ENCODE measurements at regions not wholly inside any gene's neighbourhood (a gene's known extent, or its start where the extent isn't known, plus 50 kb on each side); places are given as distances from the start of the nearest gene placed in this dataset.
"Not testable (repeated sequence)": the region's sequence is repeated elsewhere in the genome, so short reads cannot be mapped to it uniquely, and the experiment has no call there.

DNA sequence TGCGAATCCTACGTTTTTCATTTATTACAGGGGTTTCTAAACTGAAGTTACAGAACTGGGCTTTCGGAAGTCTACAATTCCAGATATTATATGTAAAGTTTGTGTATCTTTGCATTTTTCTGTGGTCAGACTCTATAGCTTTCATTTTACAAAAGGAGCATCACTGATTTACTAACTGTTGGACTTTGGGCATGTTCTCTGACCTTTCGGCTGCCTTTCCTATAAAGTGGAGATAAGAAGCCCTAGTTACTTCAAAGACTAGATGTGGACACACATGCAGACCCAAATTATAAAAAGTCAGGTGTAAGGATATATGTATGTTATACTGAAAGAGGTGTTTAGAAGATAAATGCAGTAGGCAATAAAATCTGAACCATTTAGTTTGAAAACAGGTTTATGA, 126.6 kb upstream of the PRKCQ start:
- no peak for DNase-seq (ENCODE audit: low read depth in 3 of 3, low spot score in 2 of 3)

DNA sequence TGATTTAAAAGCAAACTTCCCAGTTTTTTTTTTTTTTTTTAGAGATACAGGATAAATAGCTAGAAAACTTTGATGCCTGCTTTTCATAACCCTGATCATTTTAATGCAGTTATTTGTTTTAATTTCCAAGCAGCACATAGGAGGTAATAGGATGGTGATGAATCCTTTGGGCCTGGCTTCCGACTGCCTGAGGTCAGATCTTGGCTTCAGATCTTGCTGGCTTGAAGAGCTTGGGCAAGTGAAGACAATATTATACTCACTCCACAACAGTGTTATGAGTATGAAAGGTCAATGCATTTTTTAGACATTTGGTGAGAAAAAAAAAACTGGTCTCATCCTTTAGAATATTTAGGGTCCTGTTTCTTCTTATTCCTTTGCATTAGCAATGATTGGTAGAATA, 124.8 kb upstream of the PRKCQ start:
- DNase-seq (ENCODE audit: low read depth in 3 of 3, low spot score in 2 of 3) = no peak

DNA sequence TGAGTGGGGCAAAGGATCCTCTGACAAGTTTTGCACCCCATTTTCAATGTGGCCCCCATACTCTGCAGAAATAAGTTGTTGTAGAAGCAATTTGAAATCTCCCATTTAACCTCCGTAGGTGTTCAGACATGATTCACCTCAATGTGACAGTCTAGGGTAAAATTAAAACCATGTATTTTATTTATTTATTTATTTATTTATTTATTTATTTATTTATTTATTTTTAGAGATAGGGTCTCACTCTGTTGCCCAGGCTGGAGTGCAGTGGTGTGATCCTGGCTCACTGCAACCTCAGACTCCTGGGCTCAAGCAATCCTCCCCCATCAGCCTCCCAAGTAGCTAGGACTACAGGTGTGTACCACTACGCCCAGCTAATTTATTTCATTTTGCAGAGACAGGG, 122.8 kb upstream of the PRKCQ start:
- not testable (repeated sequence) for DNase-seq (ENCODE audit: low read depth in 3 of 3, low spot score in 2 of 3)

DNA sequence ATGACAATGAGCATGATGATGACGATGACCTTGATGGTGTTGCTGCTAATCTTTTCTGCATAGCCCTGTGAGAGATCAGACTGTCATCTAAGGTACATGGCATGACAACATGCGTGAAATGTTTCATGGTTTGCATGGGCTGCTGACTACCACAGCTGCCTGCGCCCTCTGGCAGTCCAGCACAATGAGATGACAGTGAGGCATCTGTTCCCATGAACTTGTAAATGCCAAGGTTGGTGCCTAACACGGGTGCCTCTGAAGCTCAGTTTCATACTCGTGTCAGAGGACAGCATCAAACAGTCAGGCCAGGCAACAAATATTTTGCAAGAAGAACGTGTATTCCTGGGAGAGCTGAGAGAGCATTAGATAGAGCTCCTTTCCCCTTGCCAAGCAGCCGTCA, 122.0 kb upstream of the PRKCQ start:
- no peak for DNase-seq (ENCODE audit: low read depth in 3 of 3, low spot score in 2 of 3)

DNA sequence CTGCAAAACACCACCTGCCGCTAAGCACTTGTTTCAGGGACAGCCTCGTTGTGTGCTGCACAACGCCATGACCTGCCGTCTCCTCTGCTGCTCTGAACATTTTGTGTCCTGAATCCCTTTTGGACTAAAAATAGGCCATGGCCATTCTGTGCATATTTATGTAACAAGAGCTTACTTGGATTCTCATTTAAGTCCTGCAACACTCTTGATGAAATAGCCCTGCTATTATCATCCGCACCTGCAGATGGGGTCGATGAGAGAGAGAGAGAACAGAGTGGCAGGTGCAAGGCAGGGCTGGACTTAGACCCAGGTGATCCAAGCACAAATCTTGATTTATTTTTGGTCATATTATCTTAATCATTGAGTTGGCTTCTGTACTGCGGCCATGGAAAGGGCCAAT, 121.2 kb upstream of the PRKCQ start:
- no peak for DNase-seq (ENCODE audit: low read depth in 3 of 3, low spot score in 2 of 3)

DNA sequence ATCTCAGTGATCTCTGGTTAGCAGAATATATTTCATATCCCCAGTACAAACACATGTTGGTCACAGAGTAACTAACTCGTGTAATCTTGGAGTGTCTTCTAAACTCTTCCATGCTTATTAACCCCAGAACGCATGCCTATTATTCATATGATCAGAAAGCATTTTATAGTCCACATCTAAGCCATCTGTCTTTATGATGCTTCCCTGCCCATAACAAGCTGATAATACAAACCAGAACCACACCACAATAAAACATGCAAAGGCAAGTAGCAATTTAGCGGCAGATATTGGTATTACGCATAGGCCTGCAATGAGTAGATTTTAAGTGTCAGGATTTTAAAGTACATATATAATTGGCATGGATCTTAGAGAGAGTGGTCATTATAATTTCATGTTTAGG, 120.0 kb upstream of the PRKCQ start:
- no peak for DNase-seq (ENCODE audit: low read depth in 3 of 3, low spot score in 2 of 3)

DNA sequence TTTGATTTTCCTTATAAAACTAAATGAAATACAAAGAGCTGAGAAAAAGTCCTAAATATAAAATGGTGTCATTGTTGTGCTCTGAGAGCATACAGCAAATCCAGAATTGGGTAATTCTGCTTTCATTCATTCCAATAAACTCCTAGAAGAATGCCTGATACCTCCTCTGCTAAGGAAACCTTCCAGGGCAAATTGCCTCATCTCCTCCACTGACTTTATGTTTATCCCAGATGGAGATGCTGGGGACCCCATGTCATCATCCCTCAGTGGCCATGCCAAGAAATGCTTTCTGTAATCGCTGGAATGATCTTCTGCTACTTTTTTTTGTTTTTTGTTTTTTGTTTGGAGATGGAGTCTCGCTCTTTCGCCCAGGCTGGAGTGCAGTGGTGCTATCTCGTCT, 119.3 kb upstream of the PRKCQ start:
- DNase-seq (ENCODE audit: low read depth in 3 of 3, low spot score in 2 of 3) = no peak

DNA sequence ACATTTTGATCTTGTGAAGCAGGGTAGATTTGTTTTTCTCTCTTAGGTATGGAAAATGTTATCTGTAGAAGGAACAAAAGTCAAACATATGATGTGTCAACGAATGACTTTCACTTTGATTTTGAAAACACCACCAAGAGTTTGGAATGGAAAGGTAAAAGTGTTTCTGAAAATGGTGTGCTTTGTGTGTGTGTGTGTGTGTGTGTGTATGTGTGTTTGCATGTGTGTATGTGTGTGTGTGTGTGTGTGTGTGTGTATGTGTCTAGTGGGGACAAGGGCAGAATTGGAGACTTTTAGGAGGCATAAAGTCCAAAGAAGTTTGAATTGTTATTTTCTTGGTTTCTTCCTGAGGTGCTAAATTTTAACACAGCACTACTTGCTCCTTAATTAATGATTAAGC, 115.4 kb upstream of the PRKCQ start:
- DNase-seq (ENCODE audit: low read depth in 3 of 3, low spot score in 2 of 3) = no peak

DNA sequence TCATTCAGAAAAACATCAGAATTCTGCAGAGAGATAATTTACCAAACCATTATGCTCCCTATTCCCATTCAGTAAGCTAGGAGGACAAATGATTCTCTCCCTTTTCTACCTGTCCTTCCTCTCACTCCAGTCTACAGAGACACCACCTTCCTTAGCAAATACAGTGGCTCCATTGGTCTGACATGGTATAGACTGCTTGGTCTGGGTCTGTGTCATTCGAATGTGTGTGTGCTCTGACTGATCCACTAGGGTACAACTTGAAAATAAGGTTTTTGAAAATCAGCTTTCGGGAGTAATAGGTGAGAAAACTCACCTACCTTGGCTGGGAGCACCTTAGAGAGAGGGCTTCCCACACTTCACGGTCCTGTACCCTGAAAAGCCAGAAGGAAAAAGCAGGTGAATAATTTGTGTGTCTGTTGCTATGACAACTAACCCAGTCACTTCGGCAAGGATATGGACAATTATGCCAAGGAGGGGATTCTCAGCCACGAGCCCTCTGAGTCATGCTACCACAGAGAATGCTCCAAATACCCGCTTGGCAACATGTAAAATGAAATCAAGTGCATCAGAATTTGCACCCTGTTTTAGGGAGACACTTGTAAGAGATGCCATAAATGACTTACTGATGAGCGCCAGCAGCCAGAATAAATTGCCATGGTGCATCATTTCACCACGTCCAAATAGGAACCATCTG, 114.5 kb upstream of the PRKCQ start:
- DNase-seq (ENCODE audit: low read depth in 3 of 3, low spot score in 2 of 3) = no peak

DNA sequence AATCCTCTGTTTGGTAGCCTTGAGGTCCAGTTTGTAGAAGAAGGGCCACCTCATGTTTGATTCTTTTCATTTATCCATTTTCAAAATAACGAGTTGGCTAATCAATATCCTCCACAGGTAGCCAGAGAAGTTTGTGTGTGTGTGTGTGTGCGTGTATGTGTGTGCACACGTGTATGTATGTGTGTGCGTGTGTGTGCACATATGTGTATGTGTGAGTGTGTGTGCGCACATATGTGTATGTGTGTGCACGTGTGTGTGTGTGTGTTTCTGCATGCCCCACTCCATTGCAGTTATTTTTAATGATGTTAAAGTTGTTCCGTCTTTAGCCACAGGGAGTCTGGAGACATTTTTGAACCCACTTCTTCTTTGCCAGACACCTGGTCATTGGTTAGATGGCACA, 112.8 kb upstream of the PRKCQ start:
- no peak for DNase-seq (ENCODE audit: low read depth in 3 of 3, low spot score in 2 of 3)

DNA sequence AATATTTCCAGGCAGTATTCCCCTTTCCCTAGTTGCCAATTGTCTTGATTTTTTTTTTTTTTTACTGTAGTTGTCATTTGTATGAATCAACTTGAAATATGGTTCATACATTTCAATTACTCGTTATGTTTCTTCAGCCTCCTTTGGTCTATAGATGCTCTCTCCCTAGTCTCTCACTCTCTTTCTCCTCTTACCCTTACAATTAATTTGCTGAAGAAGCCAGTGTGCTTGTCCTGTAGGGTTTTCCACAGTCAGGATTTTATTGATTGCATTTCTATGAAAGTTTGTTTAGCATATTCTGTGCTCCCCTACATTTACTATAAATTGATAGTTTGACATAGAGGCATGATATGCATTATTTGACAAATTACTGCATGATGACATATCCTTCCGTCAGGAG, 112.0 kb upstream of the PRKCQ start:
- DNase-seq (ENCODE audit: low read depth in 3 of 3, low spot score in 2 of 3) = no peak

DNA sequence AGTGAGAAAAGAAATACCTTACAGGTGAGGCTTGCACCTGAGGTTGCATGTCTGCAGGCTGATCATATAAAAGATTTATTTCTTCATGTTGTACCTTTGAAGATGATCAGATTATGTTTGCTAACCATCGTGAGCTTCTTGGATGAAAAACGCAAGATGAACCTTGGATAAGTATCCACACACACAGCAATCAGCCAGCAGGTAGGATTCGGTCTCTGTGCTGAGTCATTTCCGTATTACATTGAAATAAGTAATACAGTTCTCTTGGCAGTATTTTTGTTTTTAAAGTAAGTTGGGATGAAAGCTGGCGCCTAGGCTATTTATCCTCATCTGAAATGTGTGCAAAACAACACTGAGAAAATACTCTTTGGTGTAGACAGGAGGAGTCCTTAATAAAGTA, 109.0 kb upstream of the PRKCQ start:
- DNase-seq (ENCODE audit: low read depth in 3 of 3, low spot score in 2 of 3) = no peak

DNA sequence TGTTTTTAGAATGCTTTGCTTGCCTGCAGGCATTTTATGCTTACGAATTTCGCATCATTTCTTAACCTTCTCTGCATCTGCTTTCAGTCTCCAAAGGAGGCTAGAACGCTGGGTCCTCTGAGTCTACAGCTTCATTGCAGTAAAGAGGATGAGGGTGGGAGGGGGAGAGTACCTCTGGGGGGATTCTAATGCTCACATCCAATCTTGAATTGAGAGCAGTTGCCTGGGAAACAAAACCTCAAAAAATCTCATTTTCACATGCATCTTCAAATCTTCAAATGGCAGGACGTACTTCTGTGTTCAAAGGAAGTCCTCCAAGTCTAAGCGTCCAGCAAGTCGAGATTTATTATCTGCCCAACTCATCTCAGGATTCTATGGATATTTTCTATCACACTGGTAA, 100.7 kb upstream of the PRKCQ start:
- no peak for DNase-seq (ENCODE audit: low read depth in 3 of 3, low spot score in 2 of 3)

DNA sequence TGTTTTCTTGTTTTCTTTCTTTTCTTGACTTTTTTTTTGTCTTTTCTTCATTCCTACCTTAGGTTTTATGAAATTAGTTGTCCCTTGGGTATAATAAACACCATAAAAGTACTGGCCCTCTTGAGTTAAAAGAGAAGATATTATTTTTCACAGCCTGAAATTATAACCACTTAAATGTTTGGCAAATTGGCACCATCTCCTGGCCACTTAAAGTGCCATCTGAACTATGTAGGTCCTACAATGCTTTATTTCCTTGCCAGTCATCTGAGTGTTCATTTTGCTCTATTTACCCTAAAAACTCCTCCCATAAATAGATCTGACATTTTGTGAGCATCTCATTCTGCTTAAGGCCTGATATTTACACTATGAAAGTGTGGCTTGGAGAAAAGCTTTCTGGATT, 98.9 kb upstream of the PRKCQ start:
- no peak for DNase-seq (ENCODE audit: low read depth in 3 of 3, low spot score in 2 of 3)

DNA sequence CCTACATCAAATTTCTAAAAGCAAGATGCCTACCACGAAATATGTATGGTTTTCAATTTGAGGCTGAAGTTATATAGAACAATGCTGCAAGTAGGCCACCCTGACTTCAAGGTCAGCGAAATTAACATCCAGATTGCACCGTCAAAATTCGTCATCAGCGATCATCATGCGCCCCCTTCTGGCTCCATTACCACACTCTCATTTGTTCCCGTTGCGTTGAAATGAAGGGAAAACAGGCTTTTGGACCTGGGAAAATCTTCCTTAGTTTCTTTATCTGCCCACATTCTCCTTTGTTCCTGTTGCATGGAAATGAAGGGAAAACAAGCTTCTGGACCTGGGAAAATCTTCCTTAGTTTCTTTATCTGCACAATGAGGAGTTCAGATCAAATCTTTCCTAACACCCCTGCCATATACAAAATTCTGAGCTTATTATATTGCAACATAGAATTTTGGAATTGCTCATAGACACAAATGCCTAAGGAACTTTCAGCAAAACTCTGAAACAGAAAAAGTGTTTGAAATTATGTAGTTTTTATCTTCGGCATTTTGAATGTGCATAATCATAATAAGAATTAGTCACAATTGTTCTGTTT, 98.2 kb upstream of the PRKCQ start:
- DNase-seq (ENCODE audit: low read depth in 3 of 3, low spot score in 2 of 3) = peak; percentile 23 to 31 (median 27)

DNA sequence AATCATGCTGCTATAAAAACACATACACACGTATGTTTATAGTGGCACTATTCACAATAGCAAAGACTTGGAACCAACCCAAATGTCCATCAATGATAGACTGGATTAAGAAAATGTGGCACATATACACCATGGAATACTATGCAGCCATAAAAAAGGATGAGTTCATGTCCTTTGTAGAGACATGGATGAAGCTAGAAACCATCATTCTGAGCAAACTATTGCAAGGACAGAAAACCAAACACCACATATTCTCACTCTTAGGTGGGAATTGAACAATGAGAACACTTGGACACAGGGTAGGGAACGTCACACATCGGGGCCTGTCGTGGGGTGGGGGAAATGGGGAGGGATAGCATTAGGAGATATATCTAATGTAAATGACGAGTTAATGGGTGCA, 97.1 kb upstream of the PRKCQ start:
- not testable (repeated sequence) for DNase-seq (ENCODE audit: low read depth in 3 of 3, low spot score in 2 of 3)

DNA sequence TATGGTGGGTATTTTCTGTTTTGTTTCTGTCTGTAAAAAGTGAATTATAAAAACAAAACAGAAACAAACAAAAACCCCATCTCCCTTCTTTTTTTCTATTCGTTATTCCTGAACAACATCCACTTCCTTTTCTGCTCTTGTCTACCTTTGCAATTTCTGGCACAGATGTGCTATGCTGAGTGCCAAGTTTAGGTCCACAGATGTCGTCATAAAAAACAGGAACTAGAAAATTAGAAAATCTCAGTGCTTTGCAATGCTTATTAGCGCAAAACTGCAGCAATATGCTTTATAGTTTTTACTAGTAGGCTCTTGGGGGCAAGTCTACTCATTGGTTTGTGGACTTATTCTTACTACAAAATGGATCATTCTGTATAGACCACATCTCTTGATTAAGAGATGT, 94.2 kb upstream of the PRKCQ start:
- DNase-seq (ENCODE audit: low read depth in 3 of 3, low spot score in 2 of 3) = no peak

DNA sequence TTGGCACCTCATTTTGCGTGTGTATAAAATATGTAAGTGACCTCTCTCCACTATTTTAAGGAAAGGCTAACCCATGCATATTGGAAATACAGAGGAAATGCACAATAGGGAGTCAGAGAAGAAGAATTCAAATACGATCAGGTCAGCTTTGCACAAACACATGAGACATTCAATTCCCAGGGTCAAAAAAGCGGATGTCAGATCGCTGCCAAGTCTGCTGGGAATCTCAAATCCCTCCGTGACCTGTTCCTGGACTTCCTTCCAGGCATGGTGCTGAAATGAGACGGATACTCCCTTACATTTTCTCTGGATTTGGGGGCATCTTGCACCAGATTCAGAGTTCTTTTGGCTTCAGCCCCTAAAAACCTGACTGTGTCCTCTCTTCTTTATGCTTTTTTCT, 91.9 kb upstream of the PRKCQ start:
- DNase-seq (ENCODE audit: low read depth in 3 of 3, low spot score in 2 of 3) = no peak

DNA sequence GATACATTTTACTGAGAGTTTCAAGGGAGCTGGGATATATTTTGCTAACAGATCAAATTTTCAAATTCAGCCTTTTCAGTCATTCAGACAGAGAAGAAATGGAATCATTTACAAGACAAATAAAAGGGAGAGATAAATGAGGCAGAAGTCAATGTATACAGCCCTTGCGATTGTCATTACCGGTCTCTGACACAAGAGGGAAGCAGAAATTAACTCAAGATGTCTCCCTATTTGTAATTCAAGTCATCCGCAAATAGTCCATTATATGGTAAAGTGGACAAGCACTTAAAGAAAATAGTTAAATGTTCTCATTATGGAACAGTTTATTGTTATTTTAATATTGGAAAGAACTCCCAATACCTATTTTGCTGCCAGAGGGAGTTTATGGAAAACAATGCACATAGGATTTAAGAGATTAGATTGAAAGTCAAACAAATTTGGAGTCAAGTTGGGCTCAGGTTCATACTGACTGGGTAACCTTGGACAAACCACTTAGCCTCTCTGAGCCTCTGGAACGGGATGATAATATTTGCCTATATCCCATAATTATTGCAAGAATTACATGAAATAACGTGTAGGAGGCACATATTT, 89.3 kb upstream of the PRKCQ start:
- DNase-seq (ENCODE audit: low read depth in 3 of 3, low spot score in 2 of 3) = peak in 2 of 3 donors; percentile 23 to 32

DNA sequence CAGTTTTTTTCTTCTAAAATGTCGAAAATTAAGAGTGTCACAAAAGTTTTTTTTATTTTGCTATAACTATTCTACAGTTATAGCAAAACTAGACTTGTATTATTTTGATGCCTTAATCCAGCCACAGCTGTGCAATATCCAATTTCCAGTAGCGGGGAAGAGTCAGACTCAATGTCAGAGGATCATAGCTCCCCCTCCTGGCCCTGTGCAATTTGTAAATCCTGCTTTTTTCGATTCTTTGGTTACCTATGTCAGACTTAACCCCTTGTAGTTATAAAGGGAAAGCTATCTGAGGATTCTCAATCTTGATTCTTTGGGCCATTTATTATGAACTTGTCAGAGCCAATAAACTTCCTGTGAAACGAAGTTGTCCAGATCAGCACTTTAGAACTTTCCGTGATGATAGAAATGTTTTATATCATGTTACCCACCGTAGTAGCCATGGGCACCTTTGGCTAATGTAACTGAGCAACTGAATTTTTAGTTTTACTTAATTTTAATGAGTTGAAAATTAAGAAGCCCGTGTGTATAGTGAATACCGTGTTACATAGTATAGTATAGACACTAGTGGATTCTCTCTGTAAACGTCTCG, 87.7 kb upstream of the PRKCQ start:
- peak in 2 of 3 donors; percentile 41 to 45 for DNase-seq (ENCODE audit: low read depth in 3 of 3, low spot score in 2 of 3)

DNA sequence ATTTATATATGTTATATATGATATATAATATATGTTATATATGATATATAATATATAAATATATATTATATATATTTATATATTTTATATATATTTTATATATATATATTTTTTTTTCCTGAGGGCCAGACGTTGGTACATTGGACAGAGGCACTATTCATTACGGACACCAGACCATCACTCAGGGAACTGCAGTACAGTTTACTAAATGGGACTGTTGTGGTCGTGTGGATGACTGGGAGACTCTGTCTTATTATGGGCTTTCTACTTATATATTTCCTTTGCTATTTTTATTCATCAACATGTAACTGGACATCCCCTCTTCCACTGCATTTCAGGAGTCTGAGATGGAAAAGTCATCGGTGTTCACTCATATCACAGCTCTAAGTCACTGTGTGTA, 87.1 kb upstream of the PRKCQ start:
- no peak for DNase-seq (ENCODE audit: low read depth in 3 of 3, low spot score in 2 of 3)

DNA sequence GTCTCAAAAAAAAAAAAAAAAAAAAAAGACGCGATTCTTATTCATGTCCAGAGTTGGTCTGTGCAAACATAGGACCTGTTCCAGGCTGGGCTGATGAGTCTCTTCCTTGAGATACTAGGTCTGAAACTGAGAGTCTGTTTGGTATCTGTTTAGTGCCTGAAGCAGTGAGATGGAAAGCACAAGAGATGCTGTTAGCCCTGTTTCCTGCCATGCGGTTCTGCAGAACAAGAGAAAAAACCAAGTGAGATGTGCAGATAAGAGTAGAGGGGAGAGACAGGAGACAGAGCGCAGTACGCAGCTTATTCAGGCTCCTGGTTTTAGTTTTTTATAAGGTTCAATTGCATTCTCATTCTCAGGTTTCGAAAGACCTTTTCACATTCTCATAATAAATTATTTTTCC, 85.8 kb upstream of the PRKCQ start:
- no peak for DNase-seq (ENCODE audit: low read depth in 3 of 3, low spot score in 2 of 3)

Data from right renal cortex interstitium (tissue), 3 donors.